Colonic mucosa (tissue), 4 donors: ENCODE measurements at regions not wholly inside any gene's neighbourhood (a gene's known extent, or its start where the extent isn't known, plus 50 kb on each side); places are given as distances from the start of the nearest gene placed in this dataset.

Experiments used
- DNase-seq: peaks from one replicate; pipeline ENCODE4 v3.0.0-alpha.2; 2020
- H3K27ac ChIP-seq: fragments of 200-600 bp; one replicate; pipeline ENCODE4 v1.8.0; 2021
- H3K27me3 ChIP-seq: fragments of 200-600 bp; one replicate; pipeline ENCODE4 v1.8.0; 2021
- H3K36me3 ChIP-seq: fragments of 200-600 bp; one replicate; pipeline ENCODE4 v1.8.0; 2021
- H3K4me1 ChIP-seq: fragments of 200-600 bp; one replicate; pipeline ENCODE4 v1.8.0; 2021; ENCODE audit warnings: mild to moderate bottlenecking
- H3K4me3 ChIP-seq: fragments of 200-600 bp; one replicate; pipeline ENCODE4 v1.8.0; 2021
- H3K9ac ChIP-seq, 2 donors: one replicate each; pipeline ENCODE4 v1.7.0; 2013; ENCODE audit warnings: control low read depth in 2 of 2, low read depth in 2 of 2, low read length in 2 of 2
- H3K9me3 ChIP-seq: fragments of 200-600 bp; one replicate; pipeline ENCODE4 v1.8.0; 2021
- intact Hi-C: fragments of 100-400 bp; cut with DNase I; formaldehyde crosslinking; loops from one replicate; pipeline ENCODE4 v1.14.1; 2022
- TF ChIP-seq, protein P1 (sequence below): fragments of 200-600 bp; IDR thresholded peaks from one replicate; pipeline ENCODE4 v1.8.0; 2022; ENCODE audit warnings: antibody characterized with exemption, mild to moderate bottlenecking
- donor health status: healthy.
- donor health status: DM: no; HTN: no; CAD: no.
- donor health status: DM: no; HTN: no; CAD: no.

DNA sequence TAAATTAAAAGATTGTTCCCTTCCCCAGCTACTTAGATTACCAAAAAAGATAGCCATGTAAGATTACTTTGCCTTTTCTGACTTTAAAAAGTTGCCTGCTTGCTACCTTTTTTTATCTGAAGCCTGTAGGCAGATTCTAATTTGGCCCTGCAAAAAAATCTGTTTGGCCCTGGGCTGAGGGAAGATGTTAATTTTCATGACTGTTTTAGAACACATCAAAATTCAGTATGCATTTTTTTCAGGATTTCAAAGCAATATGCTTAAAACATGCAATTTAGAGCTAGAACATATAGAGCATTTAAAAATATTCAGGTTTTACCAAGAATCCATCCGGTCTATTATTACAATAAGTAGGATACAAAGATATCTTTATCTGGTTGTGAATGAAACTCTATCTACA lies 563.6 kb downstream of the NR2F1-AS1 start:
- Histone ChIP-seq H3K27me3 (no peaks in the 10 kb centered on the region), H3K36me3 (no peaks in the 10 kb centered on the region), H3K9ac (no peak overlapping the region), H3K9me3 (no peaks in the 10 kb centered on the region), H3K4me1 (no peaks in the 10 kb centered on the region), H3K27ac (no peak overlapping the region), H3K4me3 (no peak overlapping the region)
- TF ChIP-seq, protein P1, sequence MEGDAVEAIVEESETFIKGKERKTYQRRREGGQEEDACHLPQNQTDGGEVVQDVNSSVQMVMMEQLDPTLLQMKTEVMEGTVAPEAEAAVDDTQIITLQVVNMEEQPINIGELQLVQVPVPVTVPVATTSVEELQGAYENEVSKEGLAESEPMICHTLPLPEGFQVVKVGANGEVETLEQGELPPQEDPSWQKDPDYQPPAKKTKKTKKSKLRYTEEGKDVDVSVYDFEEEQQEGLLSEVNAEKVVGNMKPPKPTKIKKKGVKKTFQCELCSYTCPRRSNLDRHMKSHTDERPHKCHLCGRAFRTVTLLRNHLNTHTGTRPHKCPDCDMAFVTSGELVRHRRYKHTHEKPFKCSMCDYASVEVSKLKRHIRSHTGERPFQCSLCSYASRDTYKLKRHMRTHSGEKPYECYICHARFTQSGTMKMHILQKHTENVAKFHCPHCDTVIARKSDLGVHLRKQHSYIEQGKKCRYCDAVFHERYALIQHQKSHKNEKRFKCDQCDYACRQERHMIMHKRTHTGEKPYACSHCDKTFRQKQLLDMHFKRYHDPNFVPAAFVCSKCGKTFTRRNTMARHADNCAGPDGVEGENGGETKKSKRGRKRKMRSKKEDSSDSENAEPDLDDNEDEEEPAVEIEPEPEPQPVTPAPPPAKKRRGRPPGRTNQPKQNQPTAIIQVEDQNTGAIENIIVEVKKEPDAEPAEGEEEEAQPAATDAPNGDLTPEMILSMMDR, result no peak
- intact Hi-C loops, result no loop called here
- DNase-seq, result no peak

DNA sequence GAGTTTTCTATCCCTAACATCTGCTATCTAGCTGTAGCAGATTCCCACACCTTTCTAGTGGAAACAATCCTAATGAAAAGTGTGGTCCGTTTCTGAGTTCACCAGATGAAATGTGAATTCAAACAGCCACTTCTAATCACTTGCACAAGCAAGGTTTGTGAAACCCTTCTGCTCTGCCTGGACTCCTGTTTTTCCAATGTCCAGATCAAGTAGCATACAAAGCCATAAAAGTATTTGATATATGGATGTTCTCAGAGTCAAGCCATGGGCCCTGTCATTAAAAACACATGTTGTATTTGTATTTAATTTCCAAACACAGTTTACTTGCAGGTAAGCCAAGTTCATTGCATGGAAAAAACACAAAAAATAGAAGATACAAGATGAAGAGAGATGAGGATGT lies 570.4 kb downstream of the NR2F1-AS1 start:
- no peak overlapping the region for H3K27ac ChIP-seq
- intact Hi-C loops, result no loop called here
- H3K9me3 ChIP-seq, result no peaks in the 10 kb centered on the region
- DNase-seq, result no peak
- H3K36me3 ChIP-seq, result no peaks in the 10 kb centered on the region
- H3K4me3 ChIP-seq, result no peak overlapping the region
- TF ChIP-seq, protein P1, result no peak
- no peak overlapping the region for H3K9ac ChIP-seq
- H3K27me3 ChIP-seq, result no peaks in the 10 kb centered on the region
- no peaks in the 10 kb centered on the region for H3K4me1 ChIP-seq

DNA sequence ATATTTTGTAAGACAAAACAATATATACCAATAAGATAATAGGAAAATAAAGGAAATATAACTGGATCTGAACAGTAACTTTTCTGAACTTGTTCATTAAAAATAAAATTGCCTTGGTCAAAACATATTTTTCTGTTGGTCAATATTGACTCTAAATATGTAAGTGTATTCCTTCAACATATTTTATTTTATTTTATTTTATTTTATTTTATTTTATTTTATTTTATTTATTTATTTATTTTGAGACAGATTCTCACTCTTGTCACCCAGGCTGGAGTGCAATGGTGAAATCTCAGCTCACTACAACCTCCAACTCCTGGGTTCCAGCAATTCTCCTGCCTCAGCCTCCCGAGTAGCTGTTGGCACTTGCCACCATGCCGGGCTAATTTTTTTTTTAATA lies 571.0 kb downstream of the NR2F1-AS1 start:
- TF ChIP-seq, protein P1, result no peak
- intact Hi-C loops, result no loop called here
- no peak for DNase-seq
- Histone ChIP-seq H3K4me3 (no peak overlapping the region), H3K9me3 (no peaks in the 10 kb centered on the region), H3K27me3 (no peaks in the 10 kb centered on the region), H3K36me3 (no peaks in the 10 kb centered on the region), H3K9ac (no peak overlapping the region), H3K4me1 (no peaks in the 10 kb centered on the region), H3K27ac (no peak overlapping the region)

DNA sequence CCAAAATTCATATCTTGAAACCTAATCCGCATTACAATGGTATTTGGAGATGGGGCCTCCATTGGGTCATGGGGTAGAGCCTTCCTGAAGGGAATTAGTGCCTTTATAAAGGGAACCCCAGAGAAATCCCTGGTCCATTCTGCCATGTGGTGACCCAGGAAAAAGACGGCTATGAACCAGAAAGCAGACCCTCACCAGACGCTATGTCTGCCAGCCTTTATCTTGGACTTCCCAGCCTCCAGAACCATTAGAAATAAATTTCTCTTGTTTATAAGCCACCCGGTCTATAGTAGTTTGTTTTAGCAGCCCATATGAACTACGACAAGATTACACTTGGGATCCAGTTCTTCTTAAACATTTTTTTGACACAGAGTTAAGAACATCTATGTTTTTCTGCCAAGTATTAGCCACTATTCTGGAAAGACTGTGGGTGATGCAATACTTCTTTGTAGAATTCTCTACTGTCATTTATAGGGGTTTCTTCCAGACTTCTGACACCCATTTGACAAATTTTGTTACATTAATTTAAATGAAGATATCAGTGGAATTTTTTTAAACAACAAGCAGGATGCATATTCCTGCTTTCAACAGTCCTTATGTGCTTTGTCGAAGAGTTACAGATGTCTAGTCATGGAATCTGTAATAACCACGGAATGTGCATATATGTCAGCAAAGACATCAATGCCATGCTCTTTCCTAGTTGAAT lies 572.4 kb downstream of the NR2F1-AS1 start:
- no peak overlapping the region for H3K27ac ChIP-seq
- H3K9ac ChIP-seq, result no peak overlapping the region
- H3K36me3 ChIP-seq, result no peaks in the 10 kb centered on the region
- H3K9me3 ChIP-seq, result no peaks in the 10 kb centered on the region
- no peak for DNase-seq
- intact Hi-C loops, result no loop called here
- no peaks in the 10 kb centered on the region for H3K4me1 ChIP-seq
- TF ChIP-seq, protein P1, result no peak
- no peaks in the 10 kb centered on the region for H3K27me3 ChIP-seq
- H3K4me3 ChIP-seq, result no peak overlapping the region

DNA sequence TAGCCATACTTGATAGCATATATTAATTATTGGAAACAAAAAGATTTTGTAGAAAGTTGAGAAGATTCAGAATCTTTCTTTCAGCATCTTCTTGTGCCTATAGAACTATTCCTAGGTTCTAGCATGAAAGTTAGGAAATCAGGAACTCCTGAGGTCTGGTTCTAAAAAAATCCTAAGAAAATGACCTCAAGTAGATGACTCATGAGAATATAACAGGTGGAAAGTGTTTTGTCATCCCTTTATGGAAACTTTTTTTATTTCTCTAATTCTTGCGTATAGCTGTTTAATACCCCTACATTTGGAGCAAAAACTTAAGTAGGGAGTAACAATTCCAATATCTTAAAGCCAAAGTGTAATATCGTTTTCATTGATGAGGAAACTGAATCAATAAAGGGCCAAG lies 574.1 kb downstream of the NR2F1-AS1 start:
- DNase-seq, result no peak
- Histone ChIP-seq H3K4me1 (no peaks in the 10 kb centered on the region), H3K4me3 (no peak overlapping the region), H3K36me3 (no peaks in the 10 kb centered on the region), H3K9ac (no peak overlapping the region), H3K27ac (no peak overlapping the region), H3K27me3 (no peaks in the 10 kb centered on the region), H3K9me3 (no peaks in the 10 kb centered on the region)
- TF ChIP-seq, protein P1, result no peak
- intact Hi-C loops, result no loop called here
